Endothelial cell of umbilical vein (primary cell): ENCODE measurements at regions not wholly inside any gene's neighbourhood (a gene's known extent, or its start where the extent isn't known, plus 50 kb on each side); places are given as distances from the start of the nearest gene placed in this dataset.

ENCODE experiments used
- BruUV-seq: library from RNA; stranded (reverse); fragments of 400-500 nt; replicated peaks from 2 replicates; lab custom pipeline; 2021; lab: Mats Ljungman, UMichigan
- CTCF ChIA-PET: fragments of 300-600, 350-600 bp; sonication (Branson Sonifier 250); formaldehyde crosslinking; loops from one replicate; lab custom pipeline; 2021; ENCODE audit warnings: antibody characterized with exemption, inconsistent platforms; lab: Charles Lee
- POLR2A ChIA-PET: fragments of 300-600, 350-600 bp; sonication (Branson Sonifier 250); formaldehyde crosslinking; loops from one replicate; lab custom pipeline; 2021; ENCODE audit warnings: antibody characterized with exemption, inconsistent platforms; lab: Charles Lee
- DNase-seq: peaks from one replicate; pipeline ENCODE4 v3.0.0-alpha.2; 2011; ENCODE audit warnings: low read depth, low spot score
- FAIRE-seq: peaks from 2 replicates; lab custom pipeline; 2011; peaks lifted over from hg19 to GRCh38; lab: Jason Lieb, UNC
- H2AFZ ChIP-seq: 2 replicates; pipeline ENCODE4 v1.6.0; 2012; ENCODE audit warnings: low read depth, low read length, control low read depth, inconsistent platforms
- H3K27ac ChIP-seq: 2 replicates; pipeline ENCODE4 v1.5.1; 2011; ENCODE audit warnings: low read depth, mild to moderate bottlenecking, control low read depth, low read length, moderate library complexity; ENCODE audit not compliant: insufficient read depth
- H3K27me3 ChIP-seq, 2 experiments: 2 replicates each; pipeline versions ENCODE4 v1.6.0 to v1.6.1; 2011; ENCODE audit warnings: low read length in 2 of 2, mixed read lengths in 1 of 2; ENCODE audit not compliant: control insufficient read depth in 2 of 2, insufficient read depth in 2 of 2
- H3K36me3 ChIP-seq, 2 experiments: 2 replicates in 1 of 2; 3 replicates in 1 of 2; pipeline ENCODE4 v1.5.1; 2011; ENCODE audit warnings: low read length in 2 of 2, mild to moderate bottlenecking in 1 of 2, moderate library complexity in 1 of 2; ENCODE audit not compliant: control insufficient read depth in 2 of 2, insufficient read depth in 2 of 2; ENCODE audit errors: extremely low read depth in 1 of 2
- H3K4me1 ChIP-seq: 3 replicates; pipeline ENCODE4 v1.5.1; 2011; ENCODE audit warnings: mild to moderate bottlenecking, low read length; ENCODE audit not compliant: control insufficient read depth, insufficient read depth; ENCODE audit errors: extremely low read depth
- H3K4me2 ChIP-seq: 2 replicates; pipeline ENCODE4 v1.6.1; 2011; ENCODE audit warnings: low read length, control low read depth, mixed read lengths; ENCODE audit not compliant: insufficient read depth
- H3K4me3 ChIP-seq, 3 experiments: fragments of 200-600 bp in 1 of 3; sonication (generic), shearing (Covaris generic) in 1 of 3; replicated peaks in 1 of 3; 2 replicates each; pipeline ENCODE4 v1.5.1; 2011 to 2016; ENCODE audit warnings: control low read depth in 3 of 3, low read length in 3 of 3, mild to moderate bottlenecking in 2 of 3, inconsistent platforms in 1 of 3, low read depth in 1 of 3, moderate library complexity in 1 of 3; ENCODE audit not compliant: insufficient read depth in 1 of 3
- H3K79me2 ChIP-seq: 2 replicates; pipeline ENCODE4 v1.6.0; 2012; ENCODE audit warnings: low read length, inconsistent platforms; ENCODE audit not compliant: control insufficient read depth, insufficient read depth
- H3K9ac ChIP-seq: replicated peaks from 2 replicates; pipeline ENCODE3; 2011; ENCODE audit warnings: low read length, control low read depth; ENCODE audit not compliant: insufficient read depth; ENCODE audit errors: extremely low read depth
- H3K9me1 ChIP-seq: replicated peaks from 3 replicates; pipeline ENCODE4 v1.6.0; 2011; ENCODE audit warnings: mild to moderate bottlenecking, low read length; ENCODE audit not compliant: control insufficient read depth, insufficient read depth; ENCODE audit errors: extremely low read depth
- H3K9me3 ChIP-seq: replicated peaks from 2 replicates; pipeline ENCODE4 v1.5.1; 2012; ENCODE audit warnings: low read length, inconsistent platforms; ENCODE audit not compliant: control insufficient read depth, insufficient read depth
- H4K20me1 ChIP-seq: replicated peaks from 2 replicates; pipeline ENCODE3; 2011; ENCODE audit warnings: mild to moderate bottlenecking, low read length; ENCODE audit not compliant: control insufficient read depth, insufficient read depth; ENCODE audit errors: extremely low read depth
- CTCF ChIP-seq, 2 donors: IDR thresholded peaks; 1 replicate in 1 of 2; 2 replicates in 1 of 2; pipeline ENCODE4 v1.5.1; 2011; ENCODE audit warnings: low read length in 2 of 2, mild to moderate bottlenecking in 2 of 2, moderate library complexity in 2 of 2, control low read depth in 1 of 2, inconsistent platforms in 1 of 2, low read depth in 1 of 2; ENCODE audit not compliant: insufficient read depth in 1 of 2; ENCODE audit errors: extremely low read depth in 1 of 2
- EZH2 ChIP-seq: IDR thresholded peaks from 2 replicates; pipeline ENCODE4 v1.6.1; 2012; ENCODE audit warnings: borderline replicate concordance, low read depth, mild to moderate bottlenecking, moderate library complexity, low read length, inconsistent platforms; ENCODE audit not compliant: severe bottlenecking
- FOS ChIP-seq: IDR thresholded peaks from 2 replicates; pipeline ENCODE4 v1.6.1; 2011; ENCODE audit warnings: mild to moderate bottlenecking, low read length, moderate library complexity, borderline replicate concordance; ENCODE audit not compliant: insufficient read depth
- GATA2 ChIP-seq: IDR thresholded peaks from 2 replicates; pipeline ENCODE4 v1.7.0; 2011; ENCODE audit warnings: low read depth, mild to moderate bottlenecking, moderate library complexity, mixed read lengths, low read length; ENCODE audit not compliant: insufficient read length, insufficient read depth
- POLR2A ChIP-seq: IDR thresholded peaks from 2 replicates; pipeline ENCODE4 v1.6.1; 2012; ENCODE audit warnings: low read depth, mild to moderate bottlenecking, control low read depth, low read length
- POLR2AphosphoS5 ChIP-seq: IDR thresholded peaks from 2 replicates; pipeline ENCODE4 v1.6.1; 2012; ENCODE audit warnings: low read depth, mild to moderate bottlenecking, control low read depth, low read length, moderate library complexity; ENCODE audit not compliant: insufficient read depth
- dilution Hi-C: fragments of 300-500 bp; cut with MboI; formaldehyde crosslinking; loops from one replicate; pipeline ENCODE4 v1.15.0; 2019; ENCODE audit warnings: low sequenced_read_pairs; ENCODE audit not compliant: extremely low pct_ligation_motif_present
- intact Hi-C: fragments of 100-400 bp; cut with micrococcal nuclease; formaldehyde crosslinking; loops from one replicate; pipeline ENCODE4 v1.10.0; 2022

- no peak for TF ChIP-seq CTCF (IDR thresholded peaks at IDR 0.05; ENCODE audit: extremely low read depth in 1 of 2, insufficient read depth in 1 of 2, low read depth in 1 of 2, low read length in 2 of 2)
- TF ChIP-seq POLR2AphosphoS5 = no peak
- TF ChIP-seq EZH2 = no peak
- no peak for TF ChIP-seq FOS
- Histone ChIP-seq H2AFZ (no peak overlapping the region), H3K9me3 (no peaks in the 10 kb centered on the region), H3K27me3 (no peaks in the 10 kb centered on the region), H3K4me3 (no peak overlapping the region), H3K9ac (no peak overlapping the region), H3K27ac (no peak overlapping the region), H3K4me2 (no peak overlapping the region), H3K36me3 (no peaks in the 10 kb centered on the region), H3K79me2 (no peaks in the 10 kb centered on the region), H3K4me1 (no peaks in the 10 kb centered on the region), H4K20me1 (no peaks in the 10 kb centered on the region), H3K9me1 (no peaks in the 10 kb centered on the region)
- DNase-seq = no peak
- dilution Hi-C loops (no loop called here), intact Hi-C loops (no loop called here)
- FAIRE-seq = peak; percentile 4
- no TSS peak for BruUV-seq
- POLR2A ChIA-PET = no interaction called here
- CTCF ChIA-PET = no interaction called here
Observed at GRCh38 chr4:189592890-189593289, 347.8 kb upstream of the FRG1 start.

GRCh38 chr4:189597341-189597740 is 343.3 kb upstream of the FRG1 start:
- Histone ChIP-seq H3K27ac (no peak overlapping the region), H3K9me3 (peaks cover 6% of the 10 kb centered on the region), H3K4me1 (no peaks in the 10 kb centered on the region), H3K9me1 (no peaks in the 10 kb centered on the region), H4K20me1 (no peaks in the 10 kb centered on the region), H3K36me3 (no peaks in the 10 kb centered on the region), H3K4me2 (no peak overlapping the region), H3K9ac (no peak overlapping the region), H3K79me2 (no peaks in the 10 kb centered on the region), H3K4me3 (no peak overlapping the region), H3K27me3 (no peaks in the 10 kb centered on the region), H2AFZ (no peak overlapping the region)
- no peak for FAIRE-seq
- CTCF ChIA-PET = no interaction called here
- TF ChIP-seq POLR2A (no peak), CTCF (IDR thresholded peaks at IDR 0.05; ENCODE audit: extremely low read depth in 1 of 2, insufficient read depth in 1 of 2, low read depth in 1 of 2, low read length in 2 of 2) (no peak), GATA2 (no peak), POLR2AphosphoS5 (no peak), FOS (no peak)
- dilution Hi-C loops (no loop called here), intact Hi-C loops (no loop called here)
- BruUV-seq = no TSS peak
- POLR2A ChIA-PET = no interaction called here
- DNase-seq = no peak
